ENCODE measurements at regions not wholly inside any gene's neighbourhood (a gene's known extent, or its start where the extent isn't known, plus 50 kb on each side); places are given as distances from the start of the nearest gene placed in this dataset.

- no peaks in the 10 kb centered on the region for H3K9me3 ChIP-seq (ENCODE audit: insufficient read depth, low read length)
- H3K27me3 ChIP-seq (ENCODE audit: insufficient read depth, insufficient read length): no peaks in the 10 kb centered on the region
- TF ChIP-seq SUZ12 (IDR thresholded peaks at IDR 0.05; ENCODE audit: extremely low read depth, insufficient read depth, insufficient read length) (no peak), ZNF274 (IDR thresholded peaks at IDR 0.05; ENCODE audit: low read depth, low read length) (no peak), YY1 (IDR thresholded peaks at IDR 0.05; ENCODE audit: insufficient read depth, insufficient read length) (no peak)
- no peaks in the 10 kb centered on the region for H3K4me1 ChIP-seq (ENCODE audit: insufficient read depth, insufficient read length)
- no peak overlapping the region for H3K4me3 ChIP-seq (ENCODE audit: insufficient read length, low read depth)
- H3K36me3 ChIP-seq (ENCODE audit: insufficient read depth, insufficient read length, low read length): no peaks in the 10 kb centered on the region
- no peak for DNase-seq (ENCODE audit: low read depth, low spot score)
- no peak overlapping the region for H3K9ac ChIP-seq (ENCODE audit: insufficient read length, low read depth)
Observed at GRCh38 chr7:12861070-12861469, 173.6 kb downstream of the ARL4A start.

- TF ChIP-seq ZNF274 (IDR thresholded peaks at IDR 0.05; ENCODE audit: low read depth, low read length) (no peak), YY1 (IDR thresholded peaks at IDR 0.05; ENCODE audit: insufficient read depth, insufficient read length) (no peak), SUZ12 (IDR thresholded peaks at IDR 0.05; ENCODE audit: extremely low read depth, insufficient read depth, insufficient read length) (no peak)
- Histone ChIP-seq H3K27me3 (ENCODE audit: insufficient read depth, insufficient read length) (no peaks in the 10 kb centered on the region), H3K9ac (ENCODE audit: insufficient read length, low read depth) (no peak overlapping the region)
Observed at GRCh38 chr7:12862146-12862545, 174.7 kb downstream of the ARL4A start.

GRCh38 chr7:12864470-12865046 lies 177.1 kb downstream of the ARL4A start:
- Histone ChIP-seq H3K4me1 (ENCODE audit: insufficient read depth, insufficient read length) (no peaks in the 10 kb centered on the region), H3K36me3 (ENCODE audit: insufficient read depth, insufficient read length, low read length) (no peaks in the 10 kb centered on the region), H3K27me3 (ENCODE audit: insufficient read depth, insufficient read length) (no peaks in the 10 kb centered on the region), H3K9ac (ENCODE audit: insufficient read length, low read depth) (no peak overlapping the region), H3K9me3 (ENCODE audit: insufficient read depth, low read length) (no peaks in the 10 kb centered on the region), H3K4me3 (ENCODE audit: insufficient read length, low read depth) (no peak overlapping the region)
- no peak for TF ChIP-seq SUZ12 (IDR thresholded peaks at IDR 0.05; ENCODE audit: extremely low read depth, insufficient read depth, insufficient read length)
- TF ChIP-seq YY1 (IDR thresholded peaks at IDR 0.05; ENCODE audit: insufficient read depth, insufficient read length): no peak
- TF ChIP-seq ZNF274 (IDR thresholded peaks at IDR 0.05; ENCODE audit: low read depth, low read length): no peak
- no peak for DNase-seq (ENCODE audit: low read depth, low spot score)

More at GRCh38 chr7:12862146-12862545, 174.7 kb downstream of the ARL4A start:
- no peaks in the 10 kb centered on the region for H3K9me3 ChIP-seq (ENCODE audit: insufficient read depth, low read length)
- H3K4me3 ChIP-seq (ENCODE audit: insufficient read length, low read depth): no peak overlapping the region
- H3K36me3 ChIP-seq (ENCODE audit: insufficient read depth, insufficient read length, low read length): no peaks in the 10 kb centered on the region
- DNase-seq (ENCODE audit: low read depth, low spot score): no peak
- no peaks in the 10 kb centered on the region for H3K4me1 ChIP-seq (ENCODE audit: insufficient read depth, insufficient read length)

- H3K36me3 ChIP-seq (ENCODE audit: insufficient read depth, insufficient read length, low read length): no peaks in the 10 kb centered on the region
- no peak for DNase-seq (ENCODE audit: low read depth, low spot score)
- no peak overlapping the region for H3K4me3 ChIP-seq (ENCODE audit: insufficient read length, low read depth)
- no peaks in the 10 kb centered on the region for H3K9me3 ChIP-seq (ENCODE audit: insufficient read depth, low read length)
- no peaks in the 10 kb centered on the region for H3K4me1 ChIP-seq (ENCODE audit: insufficient read depth, insufficient read length)
- TF ChIP-seq YY1 (IDR thresholded peaks at IDR 0.05; ENCODE audit: insufficient read depth, insufficient read length) (no peak), ZNF274 (IDR thresholded peaks at IDR 0.05; ENCODE audit: low read depth, low read length) (no peak), SUZ12 (IDR thresholded peaks at IDR 0.05; ENCODE audit: extremely low read depth, insufficient read depth, insufficient read length) (no peak)
- H3K27me3 ChIP-seq (ENCODE audit: insufficient read depth, insufficient read length): no peaks in the 10 kb centered on the region
- no peak overlapping the region for H3K9ac ChIP-seq (ENCODE audit: insufficient read length, low read depth)
Observed at GRCh38 chr7:12865593-12865992, 178.2 kb downstream of the ARL4A start.

GRCh38 chr7:12866207-12866606 lies 178.8 kb downstream of the ARL4A start:
- H3K9ac ChIP-seq (ENCODE audit: insufficient read length, low read depth): no peak overlapping the region
- no peak for TF ChIP-seq SUZ12 (IDR thresholded peaks at IDR 0.05; ENCODE audit: extremely low read depth, insufficient read depth, insufficient read length)
- no peak for TF ChIP-seq ZNF274 (IDR thresholded peaks at IDR 0.05; ENCODE audit: low read depth, low read length)
- no peak for TF ChIP-seq YY1 (IDR thresholded peaks at IDR 0.05; ENCODE audit: insufficient read depth, insufficient read length)
- no peaks in the 10 kb centered on the region for H3K9me3 ChIP-seq (ENCODE audit: insufficient read depth, low read length)
- H3K36me3 ChIP-seq (ENCODE audit: insufficient read depth, insufficient read length, low read length): no peaks in the 10 kb centered on the region
- no peaks in the 10 kb centered on the region for H3K27me3 ChIP-seq (ENCODE audit: insufficient read depth, insufficient read length)
- DNase-seq (ENCODE audit: low read depth, low spot score): no peak
- H3K4me3 ChIP-seq (ENCODE audit: insufficient read length, low read depth): no peak overlapping the region
- H3K4me1 ChIP-seq (ENCODE audit: insufficient read depth, insufficient read length): no peaks in the 10 kb centered on the region

- TF ChIP-seq SUZ12 (IDR thresholded peaks at IDR 0.05; ENCODE audit: extremely low read depth, insufficient read depth, insufficient read length) (no peak), YY1 (IDR thresholded peaks at IDR 0.05; ENCODE audit: insufficient read depth, insufficient read length) (no peak), ZNF274 (IDR thresholded peaks at IDR 0.05; ENCODE audit: low read depth, low read length) (no peak)
- Histone ChIP-seq H3K4me1 (ENCODE audit: insufficient read depth, insufficient read length) (no peaks in the 10 kb centered on the region), H3K9ac (ENCODE audit: insufficient read length, low read depth) (no peak overlapping the region), H3K4me3 (ENCODE audit: insufficient read length, low read depth) (no peak overlapping the region), H3K36me3 (ENCODE audit: insufficient read depth, insufficient read length, low read length) (no peaks in the 10 kb centered on the region), H3K9me3 (ENCODE audit: insufficient read depth, low read length) (no peaks in the 10 kb centered on the region), H3K27me3 (ENCODE audit: insufficient read depth, insufficient read length) (no peaks in the 10 kb centered on the region)
- DNase-seq (ENCODE audit: low read depth, low spot score): no peak
Observed at GRCh38 chr7:12868027-12868426, 180.6 kb downstream of the ARL4A start.

GRCh38 chr7:12870219-12870618 lies 182.8 kb downstream of the ARL4A start:
- H3K4me3 ChIP-seq (ENCODE audit: insufficient read length, low read depth): no peak overlapping the region
- TF ChIP-seq ZNF274 (IDR thresholded peaks at IDR 0.05; ENCODE audit: low read depth, low read length) (no peak), SUZ12 (IDR thresholded peaks at IDR 0.05; ENCODE audit: extremely low read depth, insufficient read depth, insufficient read length) (no peak), YY1 (IDR thresholded peaks at IDR 0.05; ENCODE audit: insufficient read depth, insufficient read length) (no peak)
- no peaks in the 10 kb centered on the region for H3K9me3 ChIP-seq (ENCODE audit: insufficient read depth, low read length)
- H3K4me1 ChIP-seq (ENCODE audit: insufficient read depth, insufficient read length): no peaks in the 10 kb centered on the region
- H3K9ac ChIP-seq (ENCODE audit: insufficient read length, low read depth): no peak overlapping the region
- DNase-seq (ENCODE audit: low read depth, low spot score): no peak
- no peaks in the 10 kb centered on the region for H3K27me3 ChIP-seq (ENCODE audit: insufficient read depth, insufficient read length)
- no peaks in the 10 kb centered on the region for H3K36me3 ChIP-seq (ENCODE audit: insufficient read depth, insufficient read length, low read length)
